Activated B cell treated with CpG ODN at 0.5 μM for 24 hours (primary cell): ENCODE measurements at regions not wholly inside any gene's neighbourhood (a gene's known extent, or its start where the extent isn't known, plus 50 kb on each side); places are given as distances from the start of the nearest gene placed in this dataset.
"Not testable (repeated sequence)": the region's sequence is repeated elsewhere in the genome, so short reads cannot be mapped to it uniquely, and the experiment has no call there.

ENCODE experiments used
- ATAC-seq: fragments of 200-7000 bp; cut with Tn5 transposase; one replicate; pipeline ENCODE4 v1.10.0; 2021; ENCODE audit warnings: low read depth, mild to moderate bottlenecking, moderate library complexity
- CTCF ChIA-PET: fragments of 350-600 bp; sonication (Branson Sonifier 250); formaldehyde crosslinking; loops from one replicate; lab custom pipeline; 2021; ENCODE audit warnings: antibody characterized with exemption; lab: Charles Lee
- POLR2A ChIA-PET: fragments of 350-600 bp; sonication (Branson Sonifier 250); formaldehyde crosslinking; loops from one replicate; lab custom pipeline; 2021; ENCODE audit warnings: antibody characterized with exemption; lab: Charles Lee
- DNase-seq: peaks from one replicate; pipeline ENCODE4 v3.0.0; 2022
- H3K27ac Mint-ChIP-seq: one replicate; pipeline ENCODE4 v1.8.0; 2020; ENCODE audit warnings: mixed read lengths
- H3K27me3 Mint-ChIP-seq: one replicate; pipeline ENCODE4 v1.8.0; 2021; ENCODE audit warnings: mixed read lengths
- H3K36me3 Mint-ChIP-seq: one replicate; pipeline ENCODE4 v1.8.0; 2021; ENCODE audit warnings: low read depth, mixed read lengths
- H3K4me1 Mint-ChIP-seq: one replicate; pipeline ENCODE4 v1.8.0; 2021; ENCODE audit warnings: mixed read lengths
- H3K4me3 Mint-ChIP-seq: one replicate; pipeline ENCODE4 v1.8.0; 2020; ENCODE audit warnings: mild to moderate bottlenecking, mixed read lengths
- H3K9me3 Mint-ChIP-seq: one replicate; pipeline ENCODE4 v1.8.0; 2020; ENCODE audit warnings: mixed read lengths
- CTCF ChIP-seq: fragments of 200-600 bp; IDR thresholded peaks from one replicate; pipeline ENCODE4 v1.8.0; 2022; ENCODE audit warnings: antibody characterized with exemption, mild to moderate bottlenecking
- intact Hi-C: fragments of 100-400 bp; cut with micrococcal nuclease; formaldehyde crosslinking; loops from one replicate; pipeline ENCODE4 v1.15.1; 2024

GRCh38 chr12:38411946-38412345, 95.4 kb downstream of the ALG10B start:
- Mint-ChIP-seq H3K27ac (no peak overlapping the region), H3K36me3 (no peaks in the 10 kb centered on the region), H3K4me1 (no peaks in the 10 kb centered on the region), H3K9me3 (no peaks in the 10 kb centered on the region), H3K27me3 (no peaks in the 10 kb centered on the region), H3K4me3 (no peak overlapping the region)
- TF ChIP-seq CTCF, result no peak
- CTCF ChIA-PET, result no interaction called here
- POLR2A ChIA-PET, result no interaction called here
- intact Hi-C loops, result no loop called here
- no peak for DNase-seq
- no peak for ATAC-seq

GRCh38 chr12:38417101-38417500, 100.5 kb downstream of the ALG10B start:
- no peak overlapping the region for H3K27ac Mint-ChIP-seq
- no peaks in the 10 kb centered on the region for H3K4me1 Mint-ChIP-seq
- H3K27me3 Mint-ChIP-seq, result no peaks in the 10 kb centered on the region
- DNase-seq (no peak), ATAC-seq (no peak)
- TF ChIP-seq CTCF, result no peak
- H3K4me3 Mint-ChIP-seq, result no peak overlapping the region
- CTCF ChIA-PET, result no interaction called here
- H3K36me3 Mint-ChIP-seq, result no peaks in the 10 kb centered on the region
- intact Hi-C loops, result no loop called here
- peaks cover 9% of the 10 kb centered on the region for H3K9me3 Mint-ChIP-seq
- POLR2A ChIA-PET, result no interaction called here

- Mint-ChIP-seq H3K36me3 (no peaks in the 10 kb centered on the region), H3K4me3 (no peak overlapping the region), H3K9me3 (peaks cover 12% of the 10 kb centered on the region), H3K27ac (no peak overlapping the region), H3K4me1 (no peaks in the 10 kb centered on the region), H3K27me3 (no peaks in the 10 kb centered on the region)
- ChIA-PET CTCF (no interaction called here), POLR2A (no interaction called here)
- ATAC-seq, result no peak
- intact Hi-C loops, result no loop called here
- TF ChIP-seq CTCF, result no peak
- DNase-seq, result no peak
Observed at GRCh38 chr12:38424436-38424835, 107.9 kb downstream of the ALG10B start.

- CTCF ChIA-PET, result no interaction called here
- no peak overlapping the region for H3K27ac Mint-ChIP-seq
Observed at GRCh38 chr12:38427442-38427841, 110.9 kb downstream of the ALG10B start.

GRCh38 chr12:38431921-38432320, 115.3 kb downstream of the ALG10B start:
- Mint-ChIP-seq H3K4me1 (no peaks in the 10 kb centered on the region), H3K9me3 (peaks cover 13% of the 10 kb centered on the region), H3K4me3 (no peak overlapping the region), H3K27ac (no peak overlapping the region), H3K27me3 (no peaks in the 10 kb centered on the region), H3K36me3 (no peaks in the 10 kb centered on the region)
- intact Hi-C loops, result no loop called here
- CTCF ChIA-PET, result no interaction called here
- ATAC-seq, result no peak
- POLR2A ChIA-PET, result no interaction called here
- TF ChIP-seq CTCF, result no peak
- DNase-seq, result no peak

More at GRCh38 chr12:38427442-38427841, 110.9 kb downstream of the ALG10B start:
- Mint-ChIP-seq H3K9me3 (peaks cover 5% of the 10 kb centered on the region), H3K27me3 (no peaks in the 10 kb centered on the region), H3K4me1 (no peaks in the 10 kb centered on the region), H3K4me3 (no peak overlapping the region), H3K36me3 (no peaks in the 10 kb centered on the region)
- DNase-seq (no peak), ATAC-seq (no peak)
- intact Hi-C loops, result no loop called here
- POLR2A ChIA-PET, result no interaction called here
- TF ChIP-seq CTCF, result no peak

GRCh38 chr12:38441871-38442281, 125.3 kb downstream of the ALG10B start:
- H3K27me3 Mint-ChIP-seq, ATAC-seq, H3K4me1 Mint-ChIP-seq, POLR2A ChIA-PET, H3K36me3 Mint-ChIP-seq, H3K4me3 Mint-ChIP-seq, CTCF ChIA-PET, DNase-seq, intact Hi-C loops, H3K27ac Mint-ChIP-seq: not testable (repeated sequence)
- peaks cover 13% of the 10 kb centered on the region for H3K9me3 Mint-ChIP-seq
